ENCODE measurements at regions not wholly inside any gene's neighbourhood (a gene's known extent, or its start where the extent isn't known, plus 50 kb on each side); places are given as distances from the start of the nearest gene placed in this dataset.

DNA sequence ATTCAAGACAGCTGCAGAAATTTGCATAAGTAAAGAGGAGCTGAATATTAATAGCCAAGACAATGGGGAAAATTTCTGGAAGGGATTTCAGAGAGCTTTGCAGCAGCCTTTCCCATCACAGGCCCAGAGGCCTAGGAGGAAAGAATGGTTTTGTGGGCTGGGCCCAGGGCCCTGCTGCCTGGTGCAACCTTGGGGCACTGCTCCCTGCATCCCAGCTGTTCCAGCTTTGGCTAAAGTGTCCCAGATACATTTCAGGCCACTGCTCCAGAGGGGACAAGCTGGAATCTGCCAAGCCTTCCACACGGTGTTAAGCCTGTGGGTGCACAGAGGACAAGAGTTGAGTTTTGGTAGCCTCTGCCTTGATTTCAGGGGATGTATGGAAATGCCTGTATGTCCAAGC is 185.6 kb upstream of the SFRP2 start:
- TF ChIP-seq ZC3H10 (CRISPR knock-in tag; IDR thresholded peaks at IDR 0.05) (no peak), ZNF8 (CRISPR knock-in tag; IDR thresholded peaks at IDR 0.05) (no peak), GLIS3 (CRISPR knock-in tag; IDR thresholded peaks at IDR 0.05) (no peak), ESRRG (CRISPR knock-in tag; IDR thresholded peaks at IDR 0.05) (no peak), CSDC2 (CRISPR knock-in tag; IDR thresholded peaks at IDR 0.05) (no peak), BACH2 (CRISPR knock-in tag; IDR thresholded peaks at IDR 0.05; ENCODE audit: borderline replicate concordance) (no peak), ZFP3 (CRISPR knock-in tag; IDR thresholded peaks at IDR 0.05) (no peak), RARB (CRISPR knock-in tag; IDR thresholded peaks at IDR 0.05) (no peak), SNAI2 (CRISPR knock-in tag; IDR thresholded peaks at IDR 0.05) (no peak), TOX (CRISPR knock-in tag; IDR thresholded peaks at IDR 0.05; ENCODE audit: borderline replicate concordance) (no peak), OSR1 (CRISPR knock-in tag; IDR thresholded peaks at IDR 0.05) (no peak), TCF4 (CRISPR knock-in tag; IDR thresholded peaks at IDR 0.05; ENCODE audit: borderline replicate concordance) (no peak), ARNTL (CRISPR knock-in tag; IDR thresholded peaks at IDR 0.05; ENCODE audit: borderline replicate concordance, low read depth) (no peak)
- TF ChIP-seq, protein P1, sequence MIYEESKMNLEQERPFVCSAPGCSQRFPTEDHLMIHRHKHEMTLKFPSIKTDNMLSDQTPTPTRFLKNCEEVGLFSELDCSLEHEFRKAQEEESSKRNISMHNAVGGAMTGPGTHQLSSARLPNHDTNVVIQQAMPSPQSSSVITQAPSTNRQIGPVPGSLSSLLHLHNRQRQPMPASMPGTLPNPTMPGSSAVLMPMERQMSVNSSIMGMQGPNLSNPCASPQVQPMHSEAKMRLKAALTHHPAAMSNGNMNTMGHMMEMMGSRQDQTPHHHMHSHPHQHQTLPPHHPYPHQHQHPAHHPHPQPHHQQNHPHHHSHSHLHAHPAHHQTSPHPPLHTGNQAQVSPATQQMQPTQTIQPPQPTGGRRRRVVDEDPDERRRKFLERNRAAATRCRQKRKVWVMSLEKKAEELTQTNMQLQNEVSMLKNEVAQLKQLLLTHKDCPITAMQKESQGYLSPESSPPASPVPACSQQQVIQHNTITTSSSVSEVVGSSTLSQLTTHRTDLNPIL (CRISPR knock-in tag; IDR thresholded peaks at IDR 0.05; ENCODE audit: low read depth): no peak
- TF ChIP-seq, protein P2, sequence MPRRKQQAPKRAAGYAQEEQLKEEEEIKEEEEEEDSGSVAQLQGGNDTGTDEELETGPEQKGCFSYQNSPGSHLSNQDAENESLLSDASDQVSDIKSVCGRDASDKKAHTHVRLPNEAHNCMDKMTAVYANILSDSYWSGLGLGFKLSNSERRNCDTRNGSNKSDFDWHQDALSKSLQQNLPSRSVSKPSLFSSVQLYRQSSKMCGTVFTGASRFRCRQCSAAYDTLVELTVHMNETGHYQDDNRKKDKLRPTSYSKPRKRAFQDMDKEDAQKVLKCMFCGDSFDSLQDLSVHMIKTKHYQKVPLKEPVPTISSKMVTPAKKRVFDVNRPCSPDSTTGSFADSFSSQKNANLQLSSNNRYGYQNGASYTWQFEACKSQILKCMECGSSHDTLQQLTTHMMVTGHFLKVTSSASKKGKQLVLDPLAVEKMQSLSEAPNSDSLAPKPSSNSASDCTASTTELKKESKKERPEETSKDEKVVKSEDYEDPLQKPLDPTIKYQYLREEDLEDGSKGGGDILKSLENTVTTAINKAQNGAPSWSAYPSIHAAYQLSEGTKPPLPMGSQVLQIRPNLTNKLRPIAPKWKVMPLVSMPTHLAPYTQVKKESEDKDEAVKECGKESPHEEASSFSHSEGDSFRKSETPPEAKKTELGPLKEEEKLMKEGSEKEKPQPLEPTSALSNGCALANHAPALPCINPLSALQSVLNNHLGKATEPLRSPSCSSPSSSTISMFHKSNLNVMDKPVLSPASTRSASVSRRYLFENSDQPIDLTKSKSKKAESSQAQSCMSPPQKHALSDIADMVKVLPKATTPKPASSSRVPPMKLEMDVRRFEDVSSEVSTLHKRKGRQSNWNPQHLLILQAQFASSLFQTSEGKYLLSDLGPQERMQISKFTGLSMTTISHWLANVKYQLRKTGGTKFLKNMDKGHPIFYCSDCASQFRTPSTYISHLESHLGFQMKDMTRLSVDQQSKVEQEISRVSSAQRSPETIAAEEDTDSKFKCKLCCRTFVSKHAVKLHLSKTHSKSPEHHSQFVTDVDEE (CRISPR knock-in tag; IDR thresholded peaks at IDR 0.05): no peak
- no peak for ATAC-seq

DNA sequence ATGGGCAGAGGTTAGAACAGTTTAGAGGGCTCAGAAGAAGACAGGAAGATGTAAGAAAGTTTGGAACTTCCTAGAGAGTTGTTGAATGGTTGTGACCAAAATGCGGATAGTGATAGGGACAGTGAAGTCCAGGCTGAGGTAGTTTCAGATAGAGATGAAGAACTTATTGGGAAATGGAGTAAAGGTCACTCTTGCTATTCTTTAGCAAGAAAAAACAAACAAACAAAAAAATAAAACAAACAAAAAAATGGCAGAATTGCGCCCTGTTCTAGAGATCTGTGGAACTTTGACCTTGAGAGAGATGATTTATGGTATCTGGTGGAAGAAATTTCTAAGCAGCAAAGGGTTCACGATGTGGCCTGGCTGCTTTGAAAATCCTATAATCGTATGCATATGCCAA is 185.1 kb upstream of the SFRP2 start:
- no peak for ATAC-seq
- TF ChIP-seq OSR1 (CRISPR knock-in tag; IDR thresholded peaks at IDR 0.05): no peak
- no peak for TF ChIP-seq ESRRG (CRISPR knock-in tag; IDR thresholded peaks at IDR 0.05)
- TF ChIP-seq, protein P3, sequence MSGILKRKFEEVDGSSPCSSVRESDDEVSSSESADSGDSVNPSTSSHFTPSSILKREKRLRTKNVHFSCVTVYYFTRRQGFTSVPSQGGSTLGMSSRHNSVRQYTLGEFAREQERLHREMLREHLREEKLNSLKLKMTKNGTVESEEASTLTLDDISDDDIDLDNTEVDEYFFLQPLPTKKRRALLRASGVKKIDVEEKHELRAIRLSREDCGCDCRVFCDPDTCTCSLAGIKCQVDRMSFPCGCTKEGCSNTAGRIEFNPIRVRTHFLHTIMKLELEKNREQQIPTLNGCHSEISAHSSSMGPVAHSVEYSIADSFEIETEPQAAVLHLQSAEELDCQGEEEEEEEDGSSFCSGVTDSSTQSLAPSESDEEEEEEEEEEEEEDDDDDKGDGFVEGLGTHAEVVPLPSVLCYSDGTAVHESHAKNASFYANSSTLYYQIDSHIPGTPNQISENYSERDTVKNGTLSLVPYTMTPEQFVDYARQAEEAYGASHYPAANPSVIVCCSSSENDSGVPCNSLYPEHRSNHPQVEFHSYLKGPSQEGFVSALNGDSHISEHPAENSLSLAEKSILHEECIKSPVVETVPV (CRISPR knock-in tag; IDR thresholded peaks at IDR 0.05): no peak
- TF ChIP-seq, protein P4, sequence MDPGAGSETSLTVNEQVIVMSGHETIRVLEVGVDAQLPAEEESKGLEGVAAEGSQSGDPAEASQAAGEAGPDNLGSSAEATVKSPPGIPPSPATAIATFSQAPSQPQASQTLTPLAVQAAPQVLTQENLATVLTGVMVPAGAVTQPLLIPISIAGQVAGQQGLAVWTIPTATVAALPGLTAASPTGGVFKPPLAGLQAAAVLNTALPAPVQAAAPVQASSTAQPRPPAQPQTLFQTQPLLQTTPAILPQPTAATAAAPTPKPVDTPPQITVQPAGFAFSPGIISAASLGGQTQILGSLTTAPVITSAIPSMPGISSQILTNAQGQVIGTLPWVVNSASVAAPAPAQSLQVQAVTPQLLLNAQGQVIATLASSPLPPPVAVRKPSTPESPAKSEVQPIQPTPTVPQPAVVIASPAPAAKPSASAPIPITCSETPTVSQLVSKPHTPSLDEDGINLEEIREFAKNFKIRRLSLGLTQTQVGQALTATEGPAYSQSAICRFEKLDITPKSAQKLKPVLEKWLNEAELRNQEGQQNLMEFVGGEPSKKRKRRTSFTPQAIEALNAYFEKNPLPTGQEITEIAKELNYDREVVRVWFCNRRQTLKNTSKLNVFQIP (CRISPR knock-in tag; IDR thresholded peaks at IDR 0.05; ENCODE audit: borderline replicate concordance, low read depth): no peak
- no peak for TF ChIP-seq ZNF70 (CRISPR knock-in tag; IDR thresholded peaks at IDR 0.05)
- no peak for TF ChIP-seq PPARA (CRISPR knock-in tag; IDR thresholded peaks at IDR 0.05; ENCODE audit: borderline replicate concordance)
- TF ChIP-seq ZFP3 (CRISPR knock-in tag; IDR thresholded peaks at IDR 0.05): no peak
- no peak for TF ChIP-seq SNAI2 (CRISPR knock-in tag; IDR thresholded peaks at IDR 0.05)
- no peak for TF ChIP-seq ZFP30 (CRISPR knock-in tag; IDR thresholded peaks at IDR 0.05)
- TF ChIP-seq RARB (CRISPR knock-in tag; IDR thresholded peaks at IDR 0.05): no peak
- TF ChIP-seq, protein P5, sequence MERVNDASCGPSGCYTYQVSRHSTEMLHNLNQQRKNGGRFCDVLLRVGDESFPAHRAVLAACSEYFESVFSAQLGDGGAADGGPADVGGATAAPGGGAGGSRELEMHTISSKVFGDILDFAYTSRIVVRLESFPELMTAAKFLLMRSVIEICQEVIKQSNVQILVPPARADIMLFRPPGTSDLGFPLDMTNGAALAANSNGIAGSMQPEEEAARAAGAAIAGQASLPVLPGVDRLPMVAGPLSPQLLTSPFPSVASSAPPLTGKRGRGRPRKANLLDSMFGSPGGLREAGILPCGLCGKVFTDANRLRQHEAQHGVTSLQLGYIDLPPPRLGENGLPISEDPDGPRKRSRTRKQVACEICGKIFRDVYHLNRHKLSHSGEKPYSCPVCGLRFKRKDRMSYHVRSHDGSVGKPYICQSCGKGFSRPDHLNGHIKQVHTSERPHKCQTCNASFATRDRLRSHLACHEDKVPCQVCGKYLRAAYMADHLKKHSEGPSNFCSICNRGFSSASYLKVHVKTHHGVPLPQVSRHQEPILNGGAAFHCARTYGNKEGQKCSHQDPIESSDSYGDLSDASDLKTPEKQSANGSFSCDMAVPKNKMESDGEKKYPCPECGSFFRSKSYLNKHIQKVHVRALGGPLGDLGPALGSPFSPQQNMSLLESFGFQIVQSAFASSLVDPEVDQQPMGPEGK (CRISPR knock-in tag; IDR thresholded peaks at IDR 0.05; ENCODE audit: borderline replicate concordance): no peak
- TF ChIP-seq TCF4 (CRISPR knock-in tag; IDR thresholded peaks at IDR 0.05; ENCODE audit: borderline replicate concordance): no peak
- TF ChIP-seq, protein P2 (CRISPR knock-in tag; IDR thresholded peaks at IDR 0.05): no peak
- no peak for TF ChIP-seq ZNF565 (CRISPR knock-in tag; conservative IDR thresholded peaks at IDR 0.05; ENCODE audit: low read depth)
- TF ChIP-seq ZC3H10 (CRISPR knock-in tag; IDR thresholded peaks at IDR 0.05): no peak
- TF ChIP-seq ARNTL (CRISPR knock-in tag; IDR thresholded peaks at IDR 0.05; ENCODE audit: borderline replicate concordance, low read depth): no peak
- TF ChIP-seq ZNF8 (CRISPR knock-in tag; IDR thresholded peaks at IDR 0.05): no peak
- TF ChIP-seq BACH2 (CRISPR knock-in tag; IDR thresholded peaks at IDR 0.05; ENCODE audit: borderline replicate concordance): no peak
- no peak for TF ChIP-seq CSDC2 (CRISPR knock-in tag; IDR thresholded peaks at IDR 0.05)
- no peak for TF ChIP-seq ISL1 (CRISPR knock-in tag; IDR thresholded peaks at IDR 0.05)

Measured in SK-N-SH treated with all-trans-retinoic acid at 6 μM for 48 hours (cell line).